H9 (cell line): ENCODE measurements at regions not wholly inside any gene's neighbourhood (a gene's known extent, or its start where the extent isn't known, plus 50 kb on each side); places are given as distances from the start of the nearest gene placed in this dataset.

Experiments
- DNase-seq: peaks from one replicate; pipeline ENCODE4 v3.0.0-alpha.2; 2017
- H2AFZ ChIP-seq: one replicate; pipeline ENCODE4 v1.6.1; 2013; ENCODE audit warnings: mild to moderate bottlenecking, low read length, control low read depth, moderate library complexity
- H2AK5ac ChIP-seq: 2 replicates; pipeline ENCODE4 v1.6.1; 2013; ENCODE audit warnings: low read length, control low read depth, mixed read lengths; ENCODE audit not compliant: insufficient read length
- H2BK120ac ChIP-seq: one replicate; pipeline ENCODE4 v1.6.1; 2013; ENCODE audit warnings: low read depth, mild to moderate bottlenecking, low read length, control low read depth, inconsistent platforms; ENCODE audit not compliant: poor library complexity, severe bottlenecking
- H2BK12ac ChIP-seq: 2 replicates; pipeline ENCODE4 v1.6.1; 2013; ENCODE audit warnings: low read length, control low read depth, mixed read lengths, low read depth; ENCODE audit not compliant: insufficient read length
- H2BK15ac ChIP-seq: 2 replicates; pipeline ENCODE4 v1.6.1; 2013; ENCODE audit warnings: low read depth, low read length, control low read depth
- H2BK20ac ChIP-seq: one replicate; pipeline ENCODE4 v1.6.1; 2013; ENCODE audit warnings: low read depth, mild to moderate bottlenecking, low read length, control low read depth, inconsistent platforms; ENCODE audit not compliant: poor library complexity, severe bottlenecking
- H2BK5ac ChIP-seq: 2 replicates; pipeline ENCODE4 v1.6.1; 2013; ENCODE audit warnings: low read length, control low read depth, mixed read lengths; ENCODE audit not compliant: insufficient read length
- H3K14ac ChIP-seq: 2 replicates; pipeline ENCODE4 v1.6.1; 2013; ENCODE audit warnings: low read length, control low read depth; ENCODE audit not compliant: insufficient read depth
- H3K18ac ChIP-seq: 2 replicates; pipeline ENCODE4 v1.6.1; 2013; ENCODE audit warnings: low read depth, mild to moderate bottlenecking, mixed read lengths, low read length, control low read depth; ENCODE audit not compliant: insufficient read length
- H3K23ac ChIP-seq: 2 replicates; pipeline ENCODE4 v1.6.1; 2013; ENCODE audit warnings: low read length, control low read depth, mixed read lengths, low read depth; ENCODE audit not compliant: insufficient read length
- H3K23me2 ChIP-seq: 2 replicates; pipeline ENCODE4 v1.6.1; 2013; ENCODE audit warnings: low read depth, mild to moderate bottlenecking, mixed read lengths, low read length, control low read depth; ENCODE audit not compliant: insufficient read length, poor library complexity, severe bottlenecking
- H3K27ac ChIP-seq: 2 replicates; pipeline ENCODE4 v1.5.1; 2013; ENCODE audit warnings: low read length, control low read depth, mixed read lengths, low read depth; ENCODE audit not compliant: insufficient read length
- H3K27me3 ChIP-seq: 2 replicates; pipeline ENCODE4 v1.6.1; 2013; ENCODE audit warnings: low read length, control low read depth, inconsistent platforms; ENCODE audit not compliant: insufficient read depth
- H3K4ac ChIP-seq: 2 replicates; pipeline ENCODE4 v1.6.1; 2013; ENCODE audit warnings: low read depth, mild to moderate bottlenecking, control low read depth, inconsistent platforms, low read length, moderate library complexity
- H3K4me1 ChIP-seq: 2 replicates; pipeline ENCODE4 v1.6.1; 2013; ENCODE audit warnings: low read length, control low read depth, inconsistent platforms; ENCODE audit not compliant: insufficient read depth
- H3K4me2 ChIP-seq: 2 replicates; pipeline ENCODE4 v1.6.1; 2013; ENCODE audit warnings: low read length, control low read depth, mixed read lengths; ENCODE audit not compliant: insufficient read length, insufficient read depth
- H3K56ac ChIP-seq: 2 replicates; pipeline ENCODE4 v1.6.1; 2013; ENCODE audit warnings: low read depth, mild to moderate bottlenecking, mixed read lengths, low read length, control low read depth; ENCODE audit not compliant: insufficient read length
- H3K79me1 ChIP-seq: 2 replicates; pipeline ENCODE4 v1.6.1; 2013; ENCODE audit warnings: low read depth, mild to moderate bottlenecking, moderate library complexity, low read length, control low read depth, inconsistent platforms; ENCODE audit not compliant: insufficient read depth, poor library complexity, severe bottlenecking
- H3K79me2 ChIP-seq: 2 replicates; pipeline ENCODE4 v1.6.1; 2013; ENCODE audit warnings: low read length, control low read depth, inconsistent platforms; ENCODE audit not compliant: insufficient read depth
- H3K9ac ChIP-seq: 2 replicates; pipeline ENCODE4 v1.6.1; 2013; ENCODE audit warnings: low read length, control low read depth, mixed read lengths; ENCODE audit not compliant: insufficient read length; ENCODE audit errors: extremely low read depth
- H3K9me3 ChIP-seq: one replicate; pipeline ENCODE4 v1.6.1; 2013; ENCODE audit warnings: low read depth, low read length, inconsistent platforms; ENCODE audit not compliant: control insufficient read depth
- H3T11ph ChIP-seq: one replicate; pipeline ENCODE4 v1.6.1; 2013; ENCODE audit warnings: mild to moderate bottlenecking, low read length, control low read depth, inconsistent platforms
- H4K20me1 ChIP-seq: one replicate; pipeline ENCODE4 v1.6.1; 2013; ENCODE audit not compliant: control insufficient read depth, insufficient read length, insufficient read depth
- H4K5ac ChIP-seq: 2 replicates; pipeline ENCODE4 v1.6.1; 2013; ENCODE audit warnings: low read depth, mild to moderate bottlenecking, mixed read lengths, low read length, control low read depth; ENCODE audit not compliant: insufficient read length
- H4K8ac ChIP-seq: replicated peaks from 2 replicates; pipeline ENCODE4 v1.6.1; 2013; ENCODE audit warnings: low read length, control low read depth, mixed read lengths, low read depth; ENCODE audit not compliant: insufficient read length
- H4K91ac ChIP-seq: 2 replicates; pipeline ENCODE4 v1.6.1; 2013; ENCODE audit warnings: low read depth, mild to moderate bottlenecking, moderate library complexity, mixed read lengths, low read length, control low read depth; ENCODE audit not compliant: insufficient read length
- H3K27ac Mint-ChIP-seq, 3 experiments: 2 replicates in 2 of 3; 3 replicates in 1 of 3; pipeline ENCODE4 v1.8.0; 2020 to 2021; ENCODE audit warnings: mixed read lengths in 3 of 3, mild to moderate bottlenecking in 1 of 3, moderate library complexity in 1 of 3
- H3K27me3 Mint-ChIP-seq: 2 replicates; pipeline ENCODE4 v1.8.0; 2021; ENCODE audit warnings: low read depth, mild to moderate bottlenecking, moderate library complexity, mixed read lengths
- H3K36me3 Mint-ChIP-seq, 3 experiments: 2 replicates in 2 of 3; 3 replicates in 1 of 3; pipeline ENCODE4 v1.8.0; 2020 to 2021; ENCODE audit warnings: low read depth in 3 of 3, mixed read lengths in 3 of 3; ENCODE audit not compliant: insufficient read depth in 1 of 3
- H3K4me1 Mint-ChIP-seq, 2 experiments: 2 replicates each; pipeline ENCODE4 v1.8.0; 2020; ENCODE audit warnings: mixed read lengths in 2 of 2
- H3K4me3 Mint-ChIP-seq, 2 experiments: 2 replicates in 1 of 2; 3 replicates in 1 of 2; pipeline ENCODE4 v1.8.0; 2020 to 2021; ENCODE audit warnings: mild to moderate bottlenecking in 2 of 2, mixed read lengths in 2 of 2, moderate library complexity in 1 of 2
- H3K9me3 Mint-ChIP-seq, 2 experiments: 2 replicates in 1 of 2; 3 replicates in 1 of 2; pipeline ENCODE4 v1.8.0; 2020; ENCODE audit warnings: mild to moderate bottlenecking in 2 of 2, mixed read lengths in 2 of 2, moderate library complexity in 1 of 2
- CTCF ChIP-seq: fragments of 200-600 bp; sonication (generic); conservative IDR thresholded peaks from 3 replicates; pipeline ENCODE4 v1.8.0; 2021; ENCODE audit warnings: antibody characterized with exemption, mild to moderate bottlenecking
- WGBS: extraction: QIAGEN DNeasy Blood & Tissue Kit; methylation state at CpG from one replicate; pipeline ENCODE4 v1.1.7; 2013; ENCODE audit warnings: missing lambda C conversion rate, low lambda C conversion rate, mixed read lengths; ENCODE audit not compliant: insufficient read length; ENCODE audit errors: extremely low coverage; 5-methylcytosine and 5-hydroxymethylcytosine counted together

GRCh38 chr6:130675072-130675471 is 152.1 kb upstream of the SMLR1 start:
- Histone ChIP-seq H2BK120ac (no peak overlapping the region), H3K27ac (no peak overlapping the region), H3K23ac (no peak overlapping the region), H3K79me1 (no peaks in the 10 kb centered on the region), H2BK12ac (no peak overlapping the region), H4K20me1 (no peaks in the 10 kb centered on the region), H3K56ac (no peak overlapping the region), H4K5ac (no peak overlapping the region), H3K18ac (no peak overlapping the region), H3T11ph (no peak overlapping the region), H3K27me3 (no peaks in the 10 kb centered on the region), H3K9ac (no peak overlapping the region), H3K9me3 (no peaks in the 10 kb centered on the region), H4K8ac (no peak overlapping the region), H3K79me2 (no peaks in the 10 kb centered on the region), H3K14ac (no peak overlapping the region), H2BK20ac (no peak overlapping the region), H3K23me2 (no peaks in the 10 kb centered on the region), H2AFZ (no peak overlapping the region), H2BK15ac (no peak overlapping the region), H3K4me2 (no peak overlapping the region), H4K91ac (no peak overlapping the region), H2BK5ac (no peak overlapping the region), H3K4me1 (no peaks in the 10 kb centered on the region), H3K4ac (no peak overlapping the region), H2AK5ac (no peak overlapping the region)
- Mint-ChIP-seq H3K4me3 (no peak overlapping the region), H3K27me3 (no peaks in the 10 kb centered on the region), H3K4me1 (peaks cover 9 to 16% of the 10 kb centered on the region in 2 experiments), H3K27ac (no peak overlapping the region), H3K36me3 (no peaks in the 10 kb centered on the region), H3K9me3 (no peaks in the 10 kb centered on the region; a peak in 1 of 5 replicates)
- no peak for DNase-seq
- no peak for TF ChIP-seq CTCF
- WGBS = no CpG with 5 or more reads among the region's 3 CpGs
